HG02678 (cell line): ENCODE measurements at regions not wholly inside any gene's neighbourhood (a gene's known extent, or its start where the extent isn't known, plus 50 kb on each side); places are given as distances from the start of the nearest gene placed in this dataset.
"Not testable (repeated sequence)": the region's sequence is repeated elsewhere in the genome, so short reads cannot be mapped to it uniquely, and the experiment has no call there.

Experiments
- ATAC-seq: cut with Tn5 transposase; IDR thresholded peaks from one replicate; pipeline ENCODE4 v1.9.1; 2021; ENCODE audit warnings: mild to moderate bottlenecking, moderate library complexity; ENCODE audit not compliant: unreplicated experiment

DNA sequence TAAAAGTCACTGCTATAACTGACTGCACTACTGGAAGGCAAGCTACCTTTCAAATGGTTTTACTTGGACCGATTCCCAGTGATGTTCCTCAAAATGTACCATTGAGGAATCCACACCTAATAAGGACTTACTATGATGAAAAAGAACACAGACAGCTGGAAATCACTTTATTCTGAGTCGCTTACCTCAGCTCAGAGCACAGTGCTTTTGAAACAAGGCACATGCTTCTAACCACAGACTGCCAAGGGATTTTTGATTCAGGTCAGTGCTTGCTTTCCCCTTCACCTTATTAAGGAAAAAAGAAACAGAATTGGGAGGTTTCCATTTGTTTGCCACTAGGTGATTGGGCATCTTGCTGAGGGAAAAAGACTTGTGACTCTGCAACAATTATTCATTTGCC, 707.5 kb upstream of the FSHR start:
- ATAC-seq, result no peak

DNA sequence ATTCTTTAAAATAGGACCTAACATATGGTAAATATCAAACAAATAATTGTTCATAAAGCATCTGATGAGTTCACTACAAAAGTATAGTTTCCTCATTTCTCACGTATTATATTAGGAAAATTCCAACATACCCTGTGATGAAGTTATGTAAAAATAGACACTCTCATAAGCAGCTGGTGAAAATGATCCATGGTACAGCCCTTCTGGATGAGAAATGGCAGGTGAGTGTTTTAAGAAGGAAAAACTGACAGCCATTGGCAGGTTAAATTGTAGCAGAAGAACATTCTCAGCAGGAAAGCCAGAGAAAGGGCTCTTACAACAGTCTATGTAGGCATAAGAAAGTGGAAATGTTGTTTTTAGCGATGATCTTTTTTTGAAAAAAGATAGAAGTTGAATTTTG, 706.5 kb upstream of the FSHR start:
- ATAC-seq, result no peak

DNA sequence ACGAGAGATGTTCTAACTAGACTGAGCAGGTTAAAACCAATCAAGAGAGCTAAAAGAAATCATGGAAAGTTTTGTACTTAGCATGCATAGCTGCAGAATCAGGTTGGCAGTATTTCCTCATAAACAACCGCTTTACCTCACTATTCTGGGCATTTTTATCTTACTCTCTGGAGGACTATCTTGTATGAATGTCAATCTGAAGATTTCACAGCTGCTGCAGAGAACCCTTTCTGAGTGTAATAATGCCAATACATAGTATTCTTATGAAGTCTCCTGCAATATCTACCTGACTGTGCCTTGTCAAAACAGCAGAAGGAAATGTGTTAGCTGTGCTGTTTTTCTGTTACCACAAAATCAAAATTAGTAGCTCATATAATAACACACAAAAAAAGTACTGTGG, 705.9 kb upstream of the FSHR start:
- ATAC-seq, result no peak

- no peak for ATAC-seq
These were observed 704.3 kb upstream of the FSHR start for GRCh38 chr2:49858657-49859056.

DNA sequence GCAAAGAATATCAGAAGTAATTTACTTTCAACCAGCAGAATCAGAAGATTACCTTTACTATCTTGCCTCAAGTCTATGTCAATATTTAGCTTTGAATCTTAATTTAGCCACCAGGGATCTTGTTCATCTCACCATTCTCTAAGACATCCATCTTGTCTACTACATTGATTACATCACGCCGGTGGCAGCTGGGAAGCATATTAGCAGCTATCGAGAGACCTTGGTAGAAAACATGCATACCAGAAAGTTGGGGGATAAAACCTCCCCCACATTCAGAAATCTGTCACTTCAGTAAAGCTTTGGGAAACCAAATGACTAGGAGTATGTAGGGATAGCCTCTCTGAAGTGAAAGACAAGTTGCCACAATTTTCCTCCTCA, 703.8 kb upstream of the FSHR start:
- ATAC-seq, result no peak

DNA sequence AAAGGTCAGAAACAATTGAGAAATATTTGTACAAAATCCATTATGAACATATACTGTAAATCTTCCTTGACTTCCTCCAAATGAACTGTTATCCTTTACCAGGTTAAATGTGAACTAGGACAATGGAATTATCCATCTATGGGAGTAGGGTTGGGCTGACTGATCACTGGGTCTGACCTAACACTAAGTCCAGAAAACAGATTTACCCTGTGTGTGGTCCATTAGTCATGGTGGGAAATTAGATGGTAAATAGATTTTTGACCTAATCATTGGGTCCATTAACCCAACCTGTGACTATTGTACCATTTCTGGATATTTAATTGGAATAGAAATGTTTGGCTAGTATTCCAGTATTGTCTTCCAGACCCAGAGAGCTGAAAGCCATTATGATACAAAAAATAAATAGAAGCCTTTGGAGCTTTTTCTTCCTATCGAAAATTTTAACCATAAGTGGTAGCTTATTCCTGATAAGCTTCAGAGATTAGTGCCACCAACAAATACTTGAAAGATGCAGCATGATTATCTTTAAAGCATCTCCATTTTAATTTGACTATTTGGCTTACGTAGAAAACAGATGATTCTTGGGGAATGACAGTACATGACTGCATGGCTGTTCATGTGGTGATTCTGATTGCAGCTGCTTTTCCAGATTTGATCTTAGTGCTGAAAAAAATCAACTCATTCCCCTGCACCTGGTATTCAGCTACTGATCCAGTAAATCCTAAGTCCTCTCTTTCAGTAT, 703.2 kb upstream of the FSHR start:
- no peak for ATAC-seq

DNA sequence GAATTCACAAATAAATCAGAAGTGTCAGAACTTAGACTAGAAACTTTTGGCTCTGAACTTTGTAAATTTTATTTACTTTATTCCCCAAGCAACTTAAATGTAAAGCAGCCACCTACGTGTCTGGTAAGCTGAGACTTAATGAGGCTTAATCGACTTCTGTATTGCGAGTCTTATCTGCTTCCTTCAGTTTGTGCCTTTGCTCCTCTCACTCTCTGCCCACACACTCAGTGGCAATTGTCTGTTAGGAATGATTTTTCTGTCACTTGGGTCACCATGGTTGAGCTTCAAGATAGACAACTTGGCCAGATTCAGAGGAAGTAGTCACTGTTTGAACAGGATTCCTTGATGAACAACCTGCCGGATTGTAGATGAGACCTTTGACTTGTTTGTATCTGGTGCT, 691.4 kb upstream of the FSHR start:
- no peak for ATAC-seq

GRCh38 chr2:49845021-49845420, 690.7 kb upstream of the FSHR start:
- no peak for ATAC-seq

DNA sequence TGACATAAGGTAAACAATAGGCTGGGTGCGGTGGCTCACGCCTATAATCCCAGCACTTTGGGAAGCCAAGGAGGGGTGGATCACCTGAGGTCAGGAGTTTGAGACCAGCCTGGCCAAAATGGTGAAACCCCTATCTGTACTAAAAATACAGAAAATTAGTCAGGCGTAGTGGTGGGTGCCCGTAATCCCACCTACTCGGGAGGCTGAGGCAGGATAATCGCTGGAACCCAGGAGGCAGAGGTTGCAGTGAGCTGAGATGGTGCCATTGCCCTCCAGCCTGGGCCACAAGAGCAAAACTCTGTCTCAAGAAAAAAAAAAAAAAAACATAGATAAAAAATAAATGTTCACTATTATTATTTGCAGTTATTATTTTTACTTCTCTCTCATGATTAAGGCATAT, 689.8 kb upstream of the FSHR start:
- not testable (repeated sequence) for ATAC-seq

GRCh38 chr2:49843314-49843713, 689.0 kb upstream of the FSHR start:
- ATAC-seq, result no peak

DNA sequence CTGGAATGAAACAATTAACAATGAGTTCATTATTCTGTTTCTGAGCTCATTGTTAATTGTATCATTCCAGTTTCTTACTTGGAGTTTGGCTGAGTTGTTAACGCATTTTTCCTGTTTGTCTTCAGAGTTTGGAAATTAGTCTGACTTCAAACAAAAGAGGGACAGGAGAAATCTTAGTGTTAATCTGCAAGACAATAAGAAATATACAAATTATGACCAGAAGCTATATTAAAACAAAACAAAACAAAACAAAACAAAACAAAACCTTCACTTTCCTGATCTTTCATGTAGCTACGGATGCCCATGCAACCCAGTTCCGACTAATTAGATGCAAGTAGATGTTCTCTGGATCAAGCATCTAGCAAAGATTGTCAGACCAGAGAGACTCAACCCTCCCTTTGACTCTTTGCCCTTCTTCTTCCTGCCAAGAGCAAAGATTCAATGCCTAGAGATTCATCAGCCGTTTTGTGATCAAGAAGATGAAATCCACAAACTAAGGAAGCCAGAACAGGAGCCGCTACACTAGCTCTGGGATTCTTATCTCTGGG, 686.2 kb upstream of the FSHR start:
- no peak for ATAC-seq

GRCh38 chr2:49839818-49840217, 685.5 kb upstream of the FSHR start:
- no peak for ATAC-seq

DNA sequence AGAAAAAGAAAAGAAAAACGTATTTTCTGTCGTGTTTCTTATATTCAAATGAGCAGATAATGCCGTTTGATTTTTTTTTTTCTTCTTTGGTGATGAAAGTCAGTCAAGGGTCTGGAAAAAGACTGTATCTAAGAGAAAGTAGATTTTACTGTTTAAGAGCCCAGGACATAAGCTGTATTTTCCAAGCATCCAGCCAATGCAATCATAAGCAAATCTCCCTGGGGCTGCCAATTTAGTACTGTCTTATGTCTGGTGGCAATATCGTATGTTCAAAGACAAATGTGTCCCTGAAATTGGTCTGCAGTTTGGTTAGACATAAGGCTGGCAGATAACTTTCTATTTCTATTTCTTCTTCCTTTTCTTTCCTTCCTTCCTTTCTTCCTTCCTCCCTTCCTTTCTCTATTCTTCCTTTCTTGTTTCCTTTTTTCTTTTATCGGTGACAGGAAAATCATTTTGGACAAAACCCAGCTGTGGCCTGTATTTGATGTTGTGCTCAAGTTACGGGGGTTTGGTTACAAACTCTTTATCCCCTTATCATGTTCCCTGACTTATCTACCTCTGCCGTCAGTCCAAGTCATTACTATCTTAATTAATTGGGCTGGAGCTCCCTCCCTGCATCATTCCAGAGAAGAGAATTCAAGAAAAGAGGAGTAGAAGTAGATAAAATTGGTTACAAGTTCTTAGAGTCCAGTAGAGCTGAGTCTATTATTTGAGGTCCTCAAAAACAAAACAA, 683.4 kb upstream of the FSHR start:
- ATAC-seq, result no peak

- ATAC-seq, result no peak
These were observed 681.7 kb upstream of the FSHR start for GRCh38 chr2:49836017-49836416.

- ATAC-seq, result no peak
These were observed 680.1 kb upstream of the FSHR start for GRCh38 chr2:49834433-49834832.

DNA sequence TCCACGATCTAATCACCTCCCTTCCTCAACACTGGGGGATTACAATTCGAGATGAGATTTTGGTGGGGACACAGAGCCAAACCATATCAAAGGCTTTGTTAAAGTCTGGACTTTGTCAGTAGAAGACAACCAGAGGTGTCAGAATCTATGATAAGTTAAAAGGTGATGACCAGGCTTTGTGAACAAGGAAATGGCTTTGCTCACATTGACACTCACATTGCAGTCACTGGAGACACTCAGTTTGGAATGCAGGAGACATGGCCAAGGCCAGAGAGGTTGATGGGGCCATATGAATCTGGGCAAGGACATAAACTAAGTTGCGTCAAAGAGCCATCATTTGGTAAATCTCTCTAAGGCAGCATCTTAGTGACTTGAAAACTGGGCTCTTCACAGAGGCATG, 678.2 kb upstream of the FSHR start:
- no peak for ATAC-seq

DNA sequence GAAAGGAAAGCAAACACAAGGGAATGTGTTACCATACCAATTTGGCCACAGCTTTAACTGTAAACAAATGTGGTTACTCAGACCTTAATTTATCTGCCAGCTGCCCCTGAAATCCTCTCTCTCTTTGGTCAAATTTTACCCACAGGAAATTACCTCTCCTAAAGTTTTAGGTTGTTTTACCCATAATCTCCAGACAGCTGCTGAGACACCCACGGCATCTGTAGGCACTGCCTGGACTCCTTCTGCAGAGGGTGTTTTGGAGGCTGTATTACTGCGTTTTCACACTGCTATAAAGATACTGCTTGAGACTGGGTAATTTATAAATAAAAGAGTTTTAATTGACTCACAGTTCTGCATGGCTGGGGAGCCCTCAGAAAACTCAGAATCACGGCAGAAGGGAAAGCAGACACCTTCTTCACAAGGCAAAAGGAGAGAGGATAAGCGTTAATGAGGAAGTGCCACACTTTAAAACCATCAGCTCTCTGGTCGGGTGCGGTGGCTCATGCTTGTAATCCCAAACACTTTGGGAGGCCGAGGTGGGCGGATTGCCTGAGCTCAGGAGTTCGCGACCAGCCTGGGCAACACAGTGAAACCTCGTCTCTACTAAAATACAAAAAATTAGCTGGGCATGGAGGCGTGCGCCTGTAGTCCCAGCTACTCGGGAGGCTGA, 677.5 kb upstream of the FSHR start:
- ATAC-seq, result no peak

DNA sequence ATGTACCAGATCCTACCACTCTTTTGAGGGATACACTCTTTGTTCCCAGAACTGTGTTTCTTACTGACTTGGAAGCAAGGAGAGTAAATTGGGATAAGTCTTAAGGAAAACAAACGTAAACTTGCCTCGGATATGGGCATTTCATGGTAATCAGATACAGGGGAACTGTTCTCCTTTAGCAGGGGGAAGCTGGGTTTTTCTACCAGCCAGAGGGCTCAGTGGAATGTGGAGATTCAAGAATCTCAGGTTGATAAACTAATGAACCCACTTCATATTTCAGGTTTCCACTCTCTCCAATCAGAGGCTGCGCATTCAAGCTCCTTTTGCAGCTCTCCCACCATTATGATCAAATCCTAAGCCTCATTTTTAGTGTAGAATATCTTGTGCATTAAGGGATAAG, 676.5 kb upstream of the FSHR start:
- ATAC-seq, result no peak

- no peak for ATAC-seq
These were observed 673.1 kb upstream of the FSHR start for GRCh38 chr2:49827366-49827765.

DNA sequence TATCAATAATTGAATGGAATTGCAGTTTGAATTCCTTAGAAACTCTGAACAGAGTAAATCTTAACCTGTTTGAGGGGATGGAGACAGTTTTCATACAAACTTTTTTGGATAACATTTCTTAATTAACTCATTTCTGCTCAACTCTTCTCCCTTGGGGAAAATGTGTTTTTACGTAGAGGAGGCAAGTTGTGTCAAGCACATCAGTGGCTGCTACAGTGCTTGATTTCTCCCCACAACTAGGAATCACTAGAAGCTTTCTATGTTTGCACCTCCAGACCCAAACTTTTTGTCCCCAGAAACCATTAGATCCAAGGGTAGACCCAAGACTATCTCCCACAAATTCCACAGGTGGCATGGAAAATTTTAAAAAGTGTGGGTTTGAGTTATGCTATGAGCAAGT, 658.9 kb upstream of the FSHR start:
- ATAC-seq, result no peak

DNA sequence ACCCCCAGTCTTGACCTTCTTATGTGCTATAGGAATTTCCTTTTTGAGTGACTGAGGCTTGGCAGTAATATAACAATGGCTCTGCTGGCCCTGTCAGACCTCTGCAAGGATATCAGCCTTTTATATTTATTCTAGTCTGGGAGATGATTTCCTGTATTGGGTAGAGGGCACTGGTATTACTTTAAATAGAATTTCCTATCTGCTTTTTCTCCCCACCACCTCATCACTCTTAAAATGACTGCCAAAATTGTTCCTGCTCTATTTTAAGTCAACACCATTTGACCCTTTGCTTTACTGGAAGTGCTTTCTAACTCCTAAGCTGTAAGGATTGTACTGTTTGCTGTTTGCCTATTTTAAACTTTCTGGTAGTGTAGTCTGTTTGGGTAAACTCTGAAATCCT, 658.4 kb upstream of the FSHR start:
- no peak for ATAC-seq

DNA sequence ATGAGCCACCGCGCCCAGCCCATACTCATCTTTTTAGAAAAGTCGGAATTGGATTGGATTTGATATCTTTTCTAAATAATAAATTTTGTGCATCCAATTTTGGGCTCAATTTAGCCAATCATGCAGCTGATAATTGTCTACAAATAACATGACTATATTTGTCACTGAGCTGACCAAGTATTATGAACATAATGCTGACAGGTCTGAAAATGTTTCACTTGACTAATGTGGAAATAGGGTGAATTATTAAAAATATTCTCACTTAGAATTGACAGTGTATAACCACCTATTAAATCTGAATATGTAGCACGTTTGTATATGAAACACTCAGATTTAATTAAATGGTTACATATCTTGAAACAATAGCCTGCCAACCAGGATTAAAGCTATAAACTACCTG, 657.2 kb upstream of the FSHR start:
- no peak for ATAC-seq
